ENCODE measurements at regions not wholly inside any gene's neighbourhood (a gene's known extent, or its start where the extent isn't known, plus 50 kb on each side); places are given as distances from the start of the nearest gene placed in this dataset.

DNA sequence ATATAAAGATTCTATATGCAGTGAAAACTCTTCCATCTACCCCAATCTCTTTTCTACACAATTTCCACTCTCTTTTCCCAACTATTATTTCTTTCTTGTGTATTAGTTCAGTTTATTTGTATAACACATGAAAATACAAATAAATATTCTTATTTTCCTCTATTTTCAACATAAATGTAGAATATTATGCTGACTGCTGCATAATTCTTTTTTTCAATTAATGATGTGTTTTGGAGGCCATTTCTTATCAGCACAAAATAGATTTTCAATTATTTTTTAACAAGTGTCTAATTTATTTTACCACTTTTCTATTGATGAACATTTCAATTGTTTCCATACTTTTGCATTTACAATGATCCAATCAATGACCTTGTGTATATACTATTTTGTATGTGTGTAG is 557.7 kb upstream of the NR3C2 start:
- no peak for TF ChIP-seq PHF8 (IDR thresholded peaks at IDR 0.05; ENCODE audit: borderline replicate concordance, low read depth)
- no peak for TF ChIP-seq POLR2A (IDR thresholded peaks at IDR 0.05; ENCODE audit: low read length)
- TF ChIP-seq, protein P1, sequence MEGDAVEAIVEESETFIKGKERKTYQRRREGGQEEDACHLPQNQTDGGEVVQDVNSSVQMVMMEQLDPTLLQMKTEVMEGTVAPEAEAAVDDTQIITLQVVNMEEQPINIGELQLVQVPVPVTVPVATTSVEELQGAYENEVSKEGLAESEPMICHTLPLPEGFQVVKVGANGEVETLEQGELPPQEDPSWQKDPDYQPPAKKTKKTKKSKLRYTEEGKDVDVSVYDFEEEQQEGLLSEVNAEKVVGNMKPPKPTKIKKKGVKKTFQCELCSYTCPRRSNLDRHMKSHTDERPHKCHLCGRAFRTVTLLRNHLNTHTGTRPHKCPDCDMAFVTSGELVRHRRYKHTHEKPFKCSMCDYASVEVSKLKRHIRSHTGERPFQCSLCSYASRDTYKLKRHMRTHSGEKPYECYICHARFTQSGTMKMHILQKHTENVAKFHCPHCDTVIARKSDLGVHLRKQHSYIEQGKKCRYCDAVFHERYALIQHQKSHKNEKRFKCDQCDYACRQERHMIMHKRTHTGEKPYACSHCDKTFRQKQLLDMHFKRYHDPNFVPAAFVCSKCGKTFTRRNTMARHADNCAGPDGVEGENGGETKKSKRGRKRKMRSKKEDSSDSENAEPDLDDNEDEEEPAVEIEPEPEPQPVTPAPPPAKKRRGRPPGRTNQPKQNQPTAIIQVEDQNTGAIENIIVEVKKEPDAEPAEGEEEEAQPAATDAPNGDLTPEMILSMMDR (IDR thresholded peaks at IDR 0.05) = no peak
- no peak for TF ChIP-seq CEBPB (IDR thresholded peaks at IDR 0.05)
